GM23338 (cell line): ENCODE measurements at regions not wholly inside any gene's neighbourhood (a gene's known extent, or its start where the extent isn't known, plus 50 kb on each side); places are given as distances from the start of the nearest gene placed in this dataset.

Experiments used
- ATAC-seq: fragments of 200-7000 bp; cut with Tn5 transposase; 3 replicates; pipeline ENCODE4 v1.9.1; 2020
- DNase-seq: peaks from one replicate; pipeline ENCODE4 v3.0.0-alpha.2; 2015; ENCODE audit warnings: low spot score
- H2AFZ ChIP-seq: fragments of 200-600 bp; sonication (generic); 2 replicates; pipeline ENCODE4 v1.8.0; 2016; ENCODE audit warnings: antibody characterized with exemption, mild to moderate bottlenecking, moderate library complexity
- H3F3A ChIP-seq: fragments of 200-600 bp; sonication (generic); replicated peaks from 2 replicates; pipeline ENCODE4 v1.8.0; 2017; ENCODE audit warnings: antibody characterized with exemption, mixed run types, low read depth
- H3K27ac ChIP-seq: fragments of 200-600 bp; sonication (generic); 2 replicates; pipeline ENCODE4 v1.6.1; 2016; ENCODE audit warnings: low read depth
- H3K27me3 ChIP-seq: fragments of 200-600 bp; sonication (generic); 2 replicates; pipeline ENCODE4 v1.8.0; 2016; ENCODE audit warnings: mild to moderate bottlenecking, mixed run types, moderate library complexity; ENCODE audit not compliant: insufficient read depth
- H3K36me3 ChIP-seq: fragments of 200-600 bp; sonication (generic); 2 replicates; pipeline ENCODE4 v1.8.0; 2016; ENCODE audit warnings: mild to moderate bottlenecking; ENCODE audit not compliant: insufficient read depth
- H3K4me1 ChIP-seq: fragments of 200-600 bp; sonication (generic); 2 replicates; pipeline ENCODE4 v1.8.0; 2016; ENCODE audit warnings: mild to moderate bottlenecking, moderate library complexity; ENCODE audit not compliant: insufficient read depth
- H3K4me2 ChIP-seq: fragments of 200-600 bp; sonication (generic); 2 replicates; pipeline ENCODE4 v1.7.1; 2017; ENCODE audit warnings: mixed run types
- H3K4me3 ChIP-seq: fragments of 200-600 bp; sonication (generic); 2 replicates; pipeline ENCODE4 v1.6.1; 2016; ENCODE audit warnings: mixed run types
- H3K79me2 ChIP-seq: fragments of 200-600 bp; sonication (generic); replicated peaks from 2 replicates; pipeline ENCODE4 v1.8.0; 2017; ENCODE audit warnings: mild to moderate bottlenecking; ENCODE audit not compliant: insufficient read depth
- H3K9me2 ChIP-seq: fragments of 200-600 bp; sonication (generic); 2 replicates; pipeline ENCODE4 v1.8.0; 2017; ENCODE audit not compliant: insufficient read depth
- H4K20me1 ChIP-seq: fragments of 200-600 bp; sonication (generic); replicated peaks from 2 replicates; pipeline ENCODE4 v1.8.0; 2017; ENCODE audit warnings: mild to moderate bottlenecking; ENCODE audit not compliant: insufficient read depth
- H3K27ac Mint-ChIP-seq: 2 replicates; pipeline ENCODE4 v1.8.0; 2020; ENCODE audit warnings: inconsistent platforms, mild to moderate bottlenecking, moderate library complexity, mixed read lengths
- H3K27me3 Mint-ChIP-seq: 3 replicates; pipeline ENCODE4 v1.8.0; 2022; ENCODE audit warnings: low read depth, mild to moderate bottlenecking, moderate library complexity, mixed read lengths, inconsistent platforms; ENCODE audit not compliant: insufficient read depth, poor library complexity
- H3K36me3 Mint-ChIP-seq: 3 replicates; pipeline ENCODE4 v1.8.0; 2021; ENCODE audit warnings: low read depth, mild to moderate bottlenecking, inconsistent platforms, moderate library complexity, mixed read lengths
- H3K4me1 Mint-ChIP-seq: 3 replicates; pipeline ENCODE4 v1.8.0; 2020; ENCODE audit warnings: mild to moderate bottlenecking, inconsistent platforms, mixed read lengths
- H3K4me3 Mint-ChIP-seq: 3 replicates; pipeline ENCODE4 v1.8.0; 2021; ENCODE audit warnings: moderate library complexity, mild to moderate bottlenecking, inconsistent platforms, mixed read lengths
- H3K9me3 Mint-ChIP-seq: 3 replicates; pipeline ENCODE4 v1.8.0; 2020; ENCODE audit warnings: moderate library complexity, mild to moderate bottlenecking, inconsistent platforms, mixed read lengths
- CTCF ChIP-seq, 2 experiments: fragments of 200-600 bp in 1 of 2; sonication (generic) in 1 of 2; conservative IDR thresholded peaks; 2 replicates each; pipeline versions ENCODE4 v1.5.1 to v1.6.1; 2016 to 2017; ENCODE audit warnings: antibody characterized with exemption in 2 of 2, low read depth in 2 of 2, mild to moderate bottlenecking in 2 of 2, moderate library complexity in 1 of 2
- JUNB ChIP-seq: IDR thresholded peaks from one replicate; pipeline ENCODE4 v1.6.1; 2016; ENCODE audit warnings: antibody characterized with exemption; ENCODE audit not compliant: unreplicated experiment
- NANOG ChIP-seq: IDR thresholded peaks from 2 replicates; pipeline ENCODE4 v1.6.1; 2016; ENCODE audit warnings: antibody characterized with exemption, borderline replicate concordance
- POLR2AphosphoS5 ChIP-seq: IDR thresholded peaks from 2 replicates; pipeline ENCODE4 v1.6.1; 2016; ENCODE audit warnings: antibody characterized with exemption, low read depth
- REST ChIP-seq: IDR thresholded peaks from one replicate; pipeline ENCODE4 v1.6.1; 2018; ENCODE audit warnings: antibody characterized with exemption; ENCODE audit not compliant: unreplicated experiment
- STAT1 ChIP-seq: IDR thresholded peaks from one replicate; pipeline ENCODE4 v1.6.1; 2016; ENCODE audit warnings: antibody characterized with exemption; ENCODE audit not compliant: unreplicated experiment
- ZNF114 ChIP-seq: fragments of 250-450 bp; sonication (Bioruptor Pico); IDR thresholded peaks from 2 replicates; pipeline ENCODE4 v1.5.0; 2020; ENCODE audit warnings: mild to moderate bottlenecking, moderate library complexity

GRCh38 chr2:118232796-118233195, 144.5 kb downstream of the INSIG2 start:
- H3K4me3 Mint-ChIP-seq: no peak overlapping the region
- no peak for DNase-seq

DNA sequence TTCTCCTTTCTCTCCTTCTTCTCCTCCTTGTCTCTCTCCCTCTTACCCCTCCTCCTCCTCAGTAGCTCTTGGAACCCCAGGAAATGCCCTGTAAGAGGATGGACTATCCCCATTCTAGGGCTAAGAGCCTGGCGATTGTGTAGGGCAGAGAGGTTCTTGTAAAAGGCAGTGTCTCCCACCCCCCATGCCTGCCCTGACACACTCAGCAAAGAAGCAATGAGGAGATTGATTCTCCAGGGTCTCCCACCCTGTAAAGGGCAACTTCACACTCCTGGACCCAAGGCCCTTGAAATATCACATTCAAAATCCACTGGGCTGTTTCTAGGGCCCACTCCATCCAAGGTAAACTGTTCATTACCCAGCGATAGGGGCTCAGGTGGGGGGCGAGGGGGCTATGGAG, 144.1 kb downstream of the INSIG2 start:
- Mint-ChIP-seq H3K9me3 (no peaks in the 10 kb centered on the region), H3K4me1 (peaks cover 3% of the 10 kb centered on the region; the same call in 1 of the 3 replicates), H3K4me3 (no peak overlapping the region), H3K36me3 (no peaks in the 10 kb centered on the region), H3K27me3 (no peaks in the 10 kb centered on the region), H3K27ac (no peak overlapping the region)
- Histone ChIP-seq H3K79me2 (no peaks in the 10 kb centered on the region), H3K4me3 (no peak overlapping the region), H3K4me2 (no peak overlapping the region), H3K27ac (no peak overlapping the region), H3K9me2 (peaks cover 8% of the 10 kb centered on the region; the same call in 1 of the 2 replicates), H3K4me1 (no peaks in the 10 kb centered on the region; the same call in 1 of the 2 replicates), H4K20me1 (no peaks in the 10 kb centered on the region), H3K36me3 (no peaks in the 10 kb centered on the region), H2AFZ (no peak overlapping the region), H3F3A (no peaks in the 10 kb centered on the region), H3K27me3 (no peaks in the 10 kb centered on the region)
- ATAC-seq (no peak), DNase-seq (no peak)
- TF ChIP-seq REST (no peak), JUNB (no peak), ZNF114 (no peak), NANOG (no peak), STAT1 (no peak), POLR2AphosphoS5 (no peak), CTCF (conservative IDR thresholded peaks at IDR 0.05; ENCODE audit: low read depth in 2 of 2) (no peak)

More at GRCh38 chr2:118232796-118233195, 144.5 kb downstream of the INSIG2 start:
- Histone ChIP-seq H3K4me1 (no peaks in the 10 kb centered on the region; the same call in 1 of the 2 replicates), H3K27me3 (no peaks in the 10 kb centered on the region), H3K27ac (no peak overlapping the region), H3K4me3 (no peak overlapping the region), H4K20me1 (no peaks in the 10 kb centered on the region), H3K9me2 (peaks cover 8% of the 10 kb centered on the region; the same call in 1 of the 2 replicates), H2AFZ (no peak overlapping the region), H3K36me3 (no peaks in the 10 kb centered on the region), H3K79me2 (no peaks in the 10 kb centered on the region), H3F3A (no peaks in the 10 kb centered on the region), H3K4me2 (no peak overlapping the region)
- H3K4me1 Mint-ChIP-seq: peaks cover 3% of the 10 kb centered on the region; the same call in 1 of the 3 replicates
- TF ChIP-seq POLR2AphosphoS5: no peak
- no peak for TF ChIP-seq REST
- no peaks in the 10 kb centered on the region for H3K9me3 Mint-ChIP-seq
- H3K36me3 Mint-ChIP-seq: no peaks in the 10 kb centered on the region
- peaks cover 3% of the 10 kb centered on the region for H3K27me3 Mint-ChIP-seq
- ATAC-seq: no peak
- no peak overlapping the region for H3K27ac Mint-ChIP-seq
